ENCODE measurements at regions not wholly inside any gene's neighbourhood (a gene's known extent, or its start where the extent isn't known, plus 50 kb on each side); places are given as distances from the start of the nearest gene placed in this dataset.

- Mint-ChIP-seq H3K9me3 (no peaks in the 10 kb centered on the region), H3K27me3 (no peaks in the 10 kb centered on the region), H3K36me3 (ENCODE audit: low read depth) (no peaks in the 10 kb centered on the region), H3K4me1 (ENCODE audit: low read depth) (no peaks in the 10 kb centered on the region), H3K27ac (no peak overlapping the region), H3K4me3 (no peak overlapping the region)
- no peak for DNase-seq
- no peak for ATAC-seq
- POLR2A ChIA-PET = no interaction called here
- CTCF ChIA-PET = no interaction called here
- intact Hi-C loops (cut with micrococcal nuclease) = no loop called here
- TF ChIP-seq CTCF (IDR thresholded peaks at IDR 0.05) = no peak
Observed at GRCh38 chr2:119083416-119083815, 75.1 kb downstream of the C1QL2 start.

GRCh38 chr2:119082821-119083400 lies 75.6 kb downstream of the C1QL2 start:
- Mint-ChIP-seq H3K9me3 (no peaks in the 10 kb centered on the region), H3K27ac (no peak overlapping the region), H3K27me3 (no peaks in the 10 kb centered on the region), H3K4me1 (ENCODE audit: low read depth) (no peaks in the 10 kb centered on the region), H3K4me3 (no peak overlapping the region), H3K36me3 (ENCODE audit: low read depth) (no peaks in the 10 kb centered on the region)
- DNase-seq (no peak), ATAC-seq (no peak)
- intact Hi-C loops (cut with micrococcal nuclease) = no loop called here
- ChIA-PET POLR2A (no interaction called here), CTCF (no interaction called here)
- TF ChIP-seq CTCF (IDR thresholded peaks at IDR 0.05) = no peak

GRCh38 chr2:119078796-119079195 lies 79.8 kb downstream of the C1QL2 start:
- ChIA-PET POLR2A (no interaction called here), CTCF (no interaction called here)

GRCh38 chr2:119076713-119077112 lies 81.8 kb downstream of the C1QL2 start:
- ChIA-PET CTCF (no interaction called here), POLR2A (no interaction called here)
- H3K27me3 Mint-ChIP-seq = peaks cover 2% of the 10 kb centered on the region
- TF ChIP-seq CTCF (IDR thresholded peaks at IDR 0.05) = no peak
- DNase-seq (no peak), ATAC-seq (no peak)
- no peaks in the 10 kb centered on the region for H3K9me3 Mint-ChIP-seq
- intact Hi-C loops (cut with micrococcal nuclease) = no loop called here
- H3K36me3 Mint-ChIP-seq (ENCODE audit: low read depth) = no peaks in the 10 kb centered on the region
- H3K4me3 Mint-ChIP-seq = no peak overlapping the region
- H3K27ac Mint-ChIP-seq = no peak overlapping the region
- no peaks in the 10 kb centered on the region for H3K4me1 Mint-ChIP-seq (ENCODE audit: low read depth)

More at GRCh38 chr2:119078796-119079195, 79.8 kb downstream of the C1QL2 start:
- DNase-seq (no peak), ATAC-seq (no peak)
- no peak overlapping the region for H3K4me3 Mint-ChIP-seq
- H3K9me3 Mint-ChIP-seq = no peaks in the 10 kb centered on the region
- H3K36me3 Mint-ChIP-seq (ENCODE audit: low read depth) = no peaks in the 10 kb centered on the region
- intact Hi-C loops (cut with micrococcal nuclease) = no loop called here
- no peak for TF ChIP-seq CTCF (IDR thresholded peaks at IDR 0.05)
- H3K4me1 Mint-ChIP-seq (ENCODE audit: low read depth) = no peaks in the 10 kb centered on the region
- H3K27ac Mint-ChIP-seq = no peak overlapping the region
- H3K27me3 Mint-ChIP-seq = peaks cover 2% of the 10 kb centered on the region

GRCh38 chr2:119073213-119073612 lies 85.3 kb downstream of the C1QL2 start:
- no peak overlapping the region for H3K4me3 Mint-ChIP-seq
- ChIA-PET CTCF (no interaction called here), POLR2A (no interaction called here)
- no peaks in the 10 kb centered on the region for H3K9me3 Mint-ChIP-seq
- intact Hi-C loops (cut with micrococcal nuclease) = no loop called here
- DNase-seq = no peak
- no peak for ATAC-seq
- TF ChIP-seq CTCF (IDR thresholded peaks at IDR 0.05) = no peak
- H3K27me3 Mint-ChIP-seq = peaks cover 2% of the 10 kb centered on the region
- no peaks in the 10 kb centered on the region for H3K36me3 Mint-ChIP-seq (ENCODE audit: low read depth)
- H3K4me1 Mint-ChIP-seq (ENCODE audit: low read depth) = no peaks in the 10 kb centered on the region
- no peak overlapping the region for H3K27ac Mint-ChIP-seq

All from activated CD8-positive, alpha-beta T cell treated with anti-CD3 and anti-CD28 coated beads for 36 hours (primary cell).